SU-DHL-6 (cell line): ENCODE measurements at regions not wholly inside any gene's neighbourhood (a gene's known extent, or its start where the extent isn't known, plus 50 kb on each side); places are given as distances from the start of the nearest gene placed in this dataset.

Experiments used
- CTCF ChIP-seq: fragments of 200-600 bp; sonication (generic); IDR thresholded peaks from one replicate; pipeline ENCODE4 v1.5.1; 2017; ENCODE audit warnings: antibody characterized with exemption, mild to moderate bottlenecking, low read length, moderate library complexity; ENCODE audit not compliant: insufficient read depth, poor library complexity, severe bottlenecking
- EZH2phosphoT487 ChIP-seq: fragments of 200-600 bp; sonication (generic), shearing (Covaris generic); conservative IDR thresholded peaks from 2 replicates; pipeline ENCODE4 v1.6.1; 2018; ENCODE audit warnings: mild to moderate bottlenecking, antibody characterized with exemption, low read length, moderate library complexity, mixed read lengths

GRCh38 chr5:106974272-106974671, 696.5 kb downstream of the EFNA5 start:
- TF ChIP-seq CTCF (no peak), EZH2phosphoT487 (no peak)
